MCF 10A (cell line): ENCODE measurements at regions not wholly inside any gene's neighbourhood (a gene's known extent, or its start where the extent isn't known, plus 50 kb on each side); places are given as distances from the start of the nearest gene placed in this dataset.
"Not testable (repeated sequence)": the region's sequence is repeated elsewhere in the genome, so short reads cannot be mapped to it uniquely, and the experiment has no call there.

ENCODE experiments used
- BruUV-seq: library from RNA; stranded (reverse); fragments of 400-500 nt; replicated peaks from 2 replicates; lab custom pipeline; 2021; lab: Mats Ljungman, UMichigan
- CTCF ChIA-PET: fragments of 300-600 bp; sonication (Branson Sonifier 250); formaldehyde crosslinking; extraction: SDS; loops from one replicate; lab custom pipeline; 2021; ENCODE audit warnings: antibody characterized with exemption, inconsistent platforms; lab: Yijun Ruan, JAX
- POLR2A ChIA-PET: fragments of 300-600, 350-650 bp; sonication (Branson Sonifier 250); formaldehyde crosslinking; extraction: SDS; loops from one replicate; lab custom pipeline; 2020; ENCODE audit warnings: antibody characterized with exemption, inconsistent platforms; lab: Yijun Ruan, JAX
- DNase-seq: peaks from one replicate; pipeline ENCODE4 v3.0.0-alpha.2; 2018; ENCODE audit not compliant: unreplicated experiment
- H3K27ac Mint-ChIP-seq: one replicate; pipeline ENCODE4 v1.8.0; 2022; ENCODE audit warnings: mild to moderate bottlenecking, low read depth, mixed read lengths; ENCODE audit not compliant: unreplicated experiment
- H3K27me3 Mint-ChIP-seq: one replicate; pipeline ENCODE4 v1.8.0; 2022; ENCODE audit warnings: mixed read lengths; ENCODE audit not compliant: insufficient read depth, unreplicated experiment
- H3K36me3 Mint-ChIP-seq: one replicate; pipeline ENCODE4 v1.8.0; 2022; ENCODE audit warnings: mild to moderate bottlenecking, moderate library complexity, mixed read lengths; ENCODE audit not compliant: insufficient read depth, unreplicated experiment
- H3K4me1 Mint-ChIP-seq: one replicate; pipeline ENCODE4 v1.8.0; 2022; ENCODE audit warnings: mixed read lengths; ENCODE audit not compliant: insufficient read depth, unreplicated experiment
- H3K4me3 Mint-ChIP-seq: one replicate; pipeline ENCODE4 v1.8.0; 2022; ENCODE audit warnings: mild to moderate bottlenecking, moderate library complexity, mixed read lengths; ENCODE audit not compliant: unreplicated experiment
- H3K9me3 Mint-ChIP-seq: one replicate; pipeline ENCODE4 v1.8.0; 2022; ENCODE audit warnings: mixed read lengths; ENCODE audit not compliant: unreplicated experiment
- CTCF ChIP-seq: fragments of 200-600 bp; IDR thresholded peaks from one replicate; pipeline ENCODE4 v1.8.0; 2022; ENCODE audit warnings: antibody characterized with exemption, mild to moderate bottlenecking; ENCODE audit not compliant: unreplicated experiment
- intact Hi-C: fragments of 100-400 bp; cut with micrococcal nuclease; formaldehyde crosslinking; loops from 2 replicates; pipeline ENCODE4 v1.14.1; 2022

- no peaks in the 10 kb centered on the region for H3K4me1 Mint-ChIP-seq
- TF ChIP-seq CTCF, result no peak
- ChIA-PET CTCF (no interaction called here), POLR2A (no interaction called here)
- H3K9me3 Mint-ChIP-seq, result peaks cover 61% of the 10 kb centered on the region
- no TSS peak for BruUV-seq
- no peaks in the 10 kb centered on the region for H3K27me3 Mint-ChIP-seq
- H3K4me3 Mint-ChIP-seq, result no peak overlapping the region
- intact Hi-C loops, result no loop called here
- no peaks in the 10 kb centered on the region for H3K36me3 Mint-ChIP-seq
- H3K27ac Mint-ChIP-seq, result no peak overlapping the region
- DNase-seq, result no peak
Measured at GRCh38 chr15:25582886-25583285, 144.1 kb upstream of the UBE3A start.

- no TSS peak for BruUV-seq
- POLR2A ChIA-PET, result no interaction called here
- no peak for DNase-seq
- Mint-ChIP-seq H3K9me3 (peaks cover 47% of the 10 kb centered on the region), H3K36me3 (no peaks in the 10 kb centered on the region), H3K27me3 (no peaks in the 10 kb centered on the region), H3K27ac (no peak overlapping the region), H3K4me1 (no peaks in the 10 kb centered on the region), H3K4me3 (no peak overlapping the region)
- intact Hi-C loops, result no loop called here
- TF ChIP-seq CTCF, result no peak
- CTCF ChIA-PET, result no interaction called here
Measured at GRCh38 chr15:25579127-25579526, 140.3 kb upstream of the UBE3A start.

- no peaks in the 10 kb centered on the region for H3K4me1 Mint-ChIP-seq
- H3K27me3 Mint-ChIP-seq, result no peaks in the 10 kb centered on the region
- intact Hi-C loops, result no loop called here
- ChIA-PET POLR2A (no interaction called here), CTCF (interaction anchor here (0.8 kb wide), 1 partner anchor 39 kb away, joined by 3 read pairs; no protein-coding TSS in a partner anchor)
- H3K4me3 Mint-ChIP-seq, result no peak overlapping the region
- H3K36me3 Mint-ChIP-seq, result no peaks in the 10 kb centered on the region
- H3K27ac Mint-ChIP-seq, result no peak overlapping the region
- no peak for TF ChIP-seq CTCF
- no TSS peak for BruUV-seq
- no peak for DNase-seq
- H3K9me3 Mint-ChIP-seq, result peaks cover 55% of the 10 kb centered on the region
Measured at GRCh38 chr15:25572191-25572590, 133.4 kb upstream of the UBE3A start.

GRCh38 chr15:25568751-25569150, 129.9 kb upstream of the UBE3A start:
- intact Hi-C loops, result no loop called here
- Mint-ChIP-seq H3K27me3 (no peaks in the 10 kb centered on the region), H3K27ac (no peak overlapping the region), H3K4me1 (no peaks in the 10 kb centered on the region), H3K9me3 (peaks cover 57% of the 10 kb centered on the region), H3K36me3 (no peaks in the 10 kb centered on the region), H3K4me3 (no peak overlapping the region)
- no peak for TF ChIP-seq CTCF
- POLR2A ChIA-PET, result interaction anchor here (0.7 kb wide), 1 partner anchor 243 kb away, joined by 3 read pairs; no protein-coding TSS in a partner anchor
- DNase-seq, result no peak
- CTCF ChIA-PET, result no interaction called here
- BruUV-seq, result no TSS peak

- H3K27me3 Mint-ChIP-seq, result not testable (repeated sequence)
Measured at GRCh38 chr15:25566545-25566944, 127.7 kb upstream of the UBE3A start.

More at GRCh38 chr15:25566545-25566944, 127.7 kb upstream of the UBE3A start:
- H3K4me3 Mint-ChIP-seq, BruUV-seq, H3K4me1 Mint-ChIP-seq, DNase-seq, CTCF ChIA-PET, POLR2A ChIA-PET, H3K27ac Mint-ChIP-seq, H3K36me3 Mint-ChIP-seq, intact Hi-C loops: not testable (repeated sequence)
- H3K9me3 Mint-ChIP-seq, result peaks cover 48% of the 10 kb centered on the region
